Activated CD4-positive, alpha-beta T cell treated with anti-CD3 and anti-CD28 coated beads, Interleukin-2, Interleukin-6, amounts not matched to agents 100 ng/mL and 50 ng/mL, durations not matched to agents 16 hours and 8 hours (primary cell): ENCODE measurements at regions not wholly inside any gene's neighbourhood (a gene's known extent, or its start where the extent isn't known, plus 50 kb on each side); places are given as distances from the start of the nearest gene placed in this dataset.
"Not testable (repeated sequence)": the region's sequence is repeated elsewhere in the genome, so short reads cannot be mapped to it uniquely, and the experiment has no call there.

Experiments used
- DNase-seq: peaks from one replicate; pipeline ENCODE4 v3.0.0-alpha.2; 2020

- no peak for DNase-seq
These were observed 51.0 kb downstream of the FHIP2A start for GRCh38 chr10:114872519-114873087.

DNA sequence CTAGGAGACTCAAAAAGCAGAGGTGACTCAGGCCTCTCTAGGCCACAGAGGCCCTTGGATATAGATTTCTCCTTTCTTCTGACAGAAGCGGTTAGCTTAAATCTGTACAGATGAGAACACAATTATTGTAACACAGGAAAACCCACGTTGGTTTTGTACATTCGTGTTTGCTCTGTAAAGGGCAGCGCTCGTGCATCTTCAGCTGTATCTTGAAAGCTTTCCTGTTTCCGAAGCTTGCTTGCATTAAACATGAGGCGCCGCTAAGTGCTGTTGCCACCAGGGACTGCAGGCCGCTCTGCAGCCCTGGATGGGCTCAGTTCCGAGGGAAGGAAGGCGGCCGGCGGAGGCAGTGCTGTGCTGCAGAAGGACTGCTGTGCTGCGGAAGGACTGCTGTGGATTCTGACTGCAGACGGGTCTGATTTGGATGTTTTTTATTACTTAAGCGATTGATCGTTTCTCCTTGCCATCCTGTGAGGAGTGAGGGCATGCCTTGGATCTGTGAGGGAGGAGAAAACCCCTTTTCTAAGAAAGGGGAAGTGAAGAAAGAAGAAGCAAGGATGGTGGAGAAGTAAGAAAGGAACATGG, 53.3 kb downstream of the FHIP2A start:
- DNase-seq, result peak; percentile 26

DNA sequence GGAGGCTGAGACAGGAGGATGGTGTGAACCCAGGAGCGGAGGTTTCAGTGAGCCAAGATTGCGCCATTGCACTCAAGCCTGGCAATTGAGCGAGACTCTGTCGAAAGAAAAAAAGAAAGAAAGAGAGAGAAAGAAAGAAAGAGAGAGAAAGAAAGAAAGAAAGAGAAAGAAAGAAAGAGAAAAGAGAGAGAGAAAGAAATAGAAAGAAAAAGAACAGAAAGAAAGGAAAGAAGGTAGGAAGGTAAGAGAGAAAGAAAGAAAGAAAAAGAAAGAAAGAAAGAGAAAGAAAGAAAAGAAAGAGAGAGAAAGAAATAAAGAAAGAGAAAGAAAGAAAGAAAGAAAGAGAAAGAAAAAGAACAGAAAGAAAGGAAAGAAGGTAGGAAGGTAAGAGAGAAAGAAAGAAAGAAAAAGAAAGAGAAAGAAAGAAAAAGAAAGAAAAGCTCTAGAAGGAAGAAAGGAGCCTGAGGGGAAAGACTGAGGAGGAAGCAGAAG, 54.1 kb downstream of the FHIP2A start:
- DNase-seq, result not testable (repeated sequence)

- no peak for DNase-seq
These were observed 54.6 kb downstream of the FHIP2A start for GRCh38 chr10:114876169-114876568.

DNA sequence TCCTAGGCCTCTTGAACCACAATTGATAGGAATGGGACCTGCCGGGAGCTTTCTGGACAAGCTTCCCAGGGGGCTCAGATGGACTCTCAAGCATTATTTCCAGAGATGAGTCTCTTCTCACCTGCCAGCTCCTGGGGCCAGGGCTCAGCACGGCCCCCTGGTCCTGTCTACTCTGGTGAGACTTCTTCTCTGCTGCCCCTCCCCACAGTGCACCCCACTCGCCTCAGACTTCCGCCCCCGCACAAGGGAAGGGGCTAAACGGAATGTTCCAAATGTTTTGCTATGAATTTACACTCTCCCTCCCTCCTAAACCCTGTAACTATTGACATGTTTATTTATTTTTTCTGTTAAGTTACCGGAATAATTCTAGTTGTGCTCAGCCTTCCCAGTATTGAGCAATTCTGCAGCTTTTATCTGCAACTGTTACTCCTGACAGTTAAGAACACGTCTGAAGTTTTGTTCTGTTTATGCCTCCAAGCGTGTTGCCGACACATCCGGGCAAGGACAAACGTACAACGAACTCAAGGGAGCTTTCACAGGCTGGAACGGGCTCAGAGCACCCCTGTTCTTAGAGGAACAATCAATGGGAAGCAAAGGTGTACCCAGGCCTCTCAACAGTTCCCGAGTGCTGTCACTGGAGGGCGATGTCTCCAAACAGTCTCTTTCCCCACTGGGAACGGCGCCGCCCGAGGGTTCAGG, 55.2 kb downstream of the FHIP2A start:
- peak; percentile 76 for DNase-seq

GRCh38 chr10:114877301-114877644, 55.7 kb downstream of the FHIP2A start:
- no peak for DNase-seq

DNA sequence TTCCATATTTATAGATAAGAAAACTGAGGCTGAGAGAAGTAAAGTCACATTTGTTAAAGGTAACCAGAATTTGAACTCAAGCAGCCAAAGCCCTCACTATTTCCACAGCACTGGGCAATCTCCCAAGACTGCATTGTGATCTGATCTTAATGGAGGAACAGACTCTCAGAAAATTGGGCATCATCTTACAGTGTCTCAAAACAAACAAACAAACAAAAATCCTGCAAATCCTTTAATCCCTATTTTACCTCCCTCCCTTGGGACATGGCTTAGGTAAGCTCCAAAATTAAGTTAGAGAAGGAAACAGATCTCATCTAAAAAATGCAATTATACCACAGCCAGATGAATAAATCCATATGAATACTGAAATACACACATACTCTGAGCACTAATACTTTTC, 57.5 kb downstream of the FHIP2A start:
- DNase-seq, result no peak

DNA sequence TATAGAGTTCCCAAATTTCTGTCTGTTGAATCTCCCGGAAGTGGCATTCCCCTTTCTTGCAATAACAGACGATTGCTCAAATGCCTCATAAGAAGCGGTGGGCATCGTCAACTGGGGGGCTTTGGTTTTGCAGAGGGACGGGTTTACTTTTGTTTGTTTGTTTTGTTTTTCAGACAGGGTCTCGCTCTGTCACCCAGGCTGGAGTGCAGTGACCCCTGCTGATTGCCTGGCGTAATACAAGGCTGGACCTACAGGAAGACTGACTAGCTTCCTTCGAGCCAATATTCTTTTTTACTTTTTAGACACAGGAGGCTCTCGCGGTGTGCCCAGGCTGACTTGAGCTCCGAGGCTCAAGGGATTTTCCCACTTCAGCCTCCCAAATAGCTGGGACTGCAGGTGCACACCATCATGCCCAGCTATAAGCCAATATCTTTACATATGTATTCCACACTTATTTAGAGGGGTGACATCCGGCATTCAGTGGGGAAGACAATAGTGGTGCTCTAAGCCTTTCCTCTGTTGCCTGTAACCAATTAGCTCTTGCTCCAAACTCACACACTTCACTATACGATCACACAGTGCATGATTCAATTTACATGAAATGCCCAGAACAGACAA, 58.1 kb downstream of the FHIP2A start:
- DNase-seq, result peak; percentile 68

DNA sequence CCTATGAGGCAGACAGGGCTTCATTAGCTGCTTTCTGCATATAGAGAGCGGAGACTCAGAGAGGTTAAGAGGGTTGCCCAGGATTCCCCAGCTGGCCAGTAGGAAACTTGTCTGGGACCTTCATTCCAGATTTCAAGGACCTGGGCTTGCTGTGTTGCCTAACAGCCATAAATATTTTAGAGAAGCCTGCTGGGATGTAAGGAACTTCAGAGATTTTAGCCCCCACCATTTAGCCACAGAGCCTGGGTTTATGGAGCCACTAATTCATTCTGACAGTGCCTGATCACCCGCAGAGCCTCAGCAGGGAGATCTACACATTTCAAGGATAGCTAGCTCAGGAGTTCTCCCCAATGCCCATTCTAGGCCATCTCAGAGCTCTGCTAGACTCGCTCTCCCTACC, 56.6 kb upstream of the TRUB1 start:
- no peak for DNase-seq

DNA sequence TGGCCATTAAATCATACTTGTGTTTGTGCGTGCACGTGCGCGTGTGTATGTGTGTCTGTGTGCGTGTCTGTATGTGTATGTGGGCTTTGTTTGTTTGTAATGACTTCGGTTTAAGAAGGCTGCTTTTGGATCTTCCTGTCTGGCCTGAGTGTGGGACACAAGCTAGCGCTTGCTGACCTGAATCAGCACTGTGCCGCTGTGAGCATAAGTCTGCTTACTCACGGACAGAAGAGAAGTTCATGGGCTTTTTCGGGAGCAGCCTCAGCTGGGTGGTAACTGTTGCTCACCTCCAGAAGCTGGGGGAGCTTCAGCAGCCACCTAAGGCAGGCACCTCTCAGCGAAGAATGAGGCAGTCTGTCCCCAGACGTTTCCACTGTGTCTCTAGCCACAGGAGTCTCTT, 56.1 kb upstream of the TRUB1 start:
- DNase-seq, result no peak

DNA sequence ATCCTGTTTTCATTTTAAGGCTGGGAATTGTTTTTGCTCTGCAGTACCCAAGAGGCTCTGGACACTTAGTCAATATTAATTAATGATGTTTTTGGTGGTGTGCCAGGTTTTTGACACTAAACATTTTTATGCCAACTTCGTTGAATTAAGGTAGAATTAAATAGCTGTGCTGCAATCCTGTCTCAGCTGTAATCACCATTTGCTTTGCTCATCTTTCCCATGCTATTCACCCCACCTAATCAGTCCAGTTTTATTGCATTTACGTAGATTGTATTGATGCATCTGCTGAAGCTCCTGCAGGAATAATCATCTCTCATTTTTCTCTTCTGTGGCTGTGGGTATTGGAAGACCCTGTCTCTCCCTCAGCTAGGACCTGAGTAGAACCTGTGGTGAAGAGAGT, 52.6 kb upstream of the TRUB1 start:
- DNase-seq, result no peak
